H1 (cell line): ENCODE measurements at regions not wholly inside any gene's neighbourhood (a gene's known extent, or its start where the extent isn't known, plus 50 kb on each side); places are given as distances from the start of the nearest gene placed in this dataset.
A peak's percentile ranks its signal among the peaks of the same experiment; 100 is the strongest.

Experiments used
- CTCF ChIA-PET: fragments of 300-600 bp; sonication (Branson Sonifier 250); formaldehyde crosslinking; loops from one replicate; lab custom pipeline; 2021; ENCODE audit not compliant: partially characterized antibody; lab: Charles Lee
- POLR2A ChIA-PET: fragments of 300-600 bp; sonication (Branson Sonifier 250); formaldehyde crosslinking; loops from one replicate; lab custom pipeline; 2021; ENCODE audit warnings: inconsistent platforms; ENCODE audit not compliant: partially characterized antibody; lab: Charles Lee
- DNase-seq, 2 experiments: peaks; one replicate each; pipeline versions ENCODE4 v3.0.0 to v3.0.0-alpha.2; 2010 to 2022; ENCODE audit warnings: low spot score in 2 of 2, low read depth in 1 of 2, mixed read lengths in 1 of 2
- FAIRE-seq: peaks from 2 replicates; lab custom pipeline; 2011; peaks lifted over from hg19 to GRCh38; lab: Jason Lieb, UNC
- H2AFZ ChIP-seq: 2 replicates; pipeline ENCODE4 v1.8.1; 2012; ENCODE audit warnings: low read length, inconsistent platforms
- H2AK5ac ChIP-seq: 2 replicates; pipeline ENCODE4 v1.6.1; 2013; ENCODE audit warnings: low read depth, low read length
- H2BK120ac ChIP-seq: replicated peaks from 2 replicates; pipeline ENCODE3; 2013; ENCODE audit warnings: low read depth, low read length, inconsistent platforms
- H2BK12ac ChIP-seq: 2 replicates; pipeline ENCODE4 v1.6.1; 2013; ENCODE audit warnings: low read depth, low read length
- H2BK15ac ChIP-seq: 2 replicates; pipeline ENCODE4 v1.6.1; 2013; ENCODE audit warnings: low read length
- H2BK20ac ChIP-seq: 2 replicates; pipeline ENCODE4 v1.6.1; 2013; ENCODE audit warnings: low read length
- H2BK5ac ChIP-seq: 2 replicates; pipeline ENCODE4 v1.6.1; 2013; ENCODE audit warnings: low read depth, low read length
- H3K14ac ChIP-seq: 2 replicates; pipeline ENCODE4 v1.6.1; 2013; ENCODE audit warnings: inconsistent platforms; ENCODE audit not compliant: insufficient read length
- H3K18ac ChIP-seq: 2 replicates; pipeline ENCODE4 v1.6.1; 2013; ENCODE audit warnings: low read length; ENCODE audit errors: extremely low read depth
- H3K23ac ChIP-seq: 2 replicates; pipeline ENCODE4 v1.6.1; 2013; ENCODE audit warnings: inconsistent platforms; ENCODE audit not compliant: insufficient read length
- H3K23me2 ChIP-seq: 2 replicates; pipeline ENCODE4 v1.6.1; 2013; ENCODE audit warnings: low read depth, low read length
- H3K27ac ChIP-seq: 2 replicates; pipeline ENCODE4 v1.6.1; 2011; ENCODE audit warnings: low read depth, low read length, inconsistent platforms
- H3K27me3 ChIP-seq, 4 experiments: replicated peaks in 1 of 4; 1 replicate in 1 of 4; 2 replicates in 3 of 4; pipeline versions ENCODE4 v1.6.1 to v1.8.1; 2011 to 2013; ENCODE audit warnings: low read length in 3 of 4, mild to moderate bottlenecking in 3 of 4, inconsistent platforms in 2 of 4, mixed read lengths in 2 of 4, moderate library complexity in 1 of 4; ENCODE audit not compliant: control insufficient read depth in 3 of 4, insufficient read depth in 3 of 4; ENCODE audit errors: extremely low read depth in 1 of 4
- H3K36me3 ChIP-seq, 4 experiments: 2 replicates each; pipeline versions ENCODE4 v1.6.1 to v1.8.1; 2011 to 2013; ENCODE audit warnings: mild to moderate bottlenecking in 4 of 4, low read length in 3 of 4, moderate library complexity in 2 of 4, control low read depth in 1 of 4, inconsistent platforms in 1 of 4; ENCODE audit not compliant: insufficient read depth in 4 of 4, control insufficient read depth in 2 of 4
- H3K4ac ChIP-seq: replicated peaks from 2 replicates; pipeline ENCODE3; 2013; ENCODE audit warnings: low read length, low read depth, mixed read lengths, inconsistent platforms; ENCODE audit not compliant: insufficient read length
- H3K4me1 ChIP-seq, 4 experiments: replicated peaks in 1 of 4; 1 replicate in 1 of 4; 2 replicates in 3 of 4; pipeline versions ENCODE4 v1.6.1 to v1.8.1; 2011 to 2013; ENCODE audit warnings: low read length in 3 of 4, inconsistent platforms in 2 of 4, mixed read lengths in 1 of 4; ENCODE audit not compliant: insufficient read depth in 4 of 4, control insufficient read depth in 3 of 4
- H3K4me2 ChIP-seq, 2 experiments: 2 replicates each; pipeline versions ENCODE4 v1.6.1 to v1.8.1; 2011 to 2013; ENCODE audit warnings: low read depth in 2 of 2, low read length in 2 of 2, control low read depth in 1 of 2, inconsistent platforms in 1 of 2, mild to moderate bottlenecking in 1 of 2; ENCODE audit not compliant: insufficient read depth in 1 of 2
- H3K4me3 ChIP-seq, 4 experiments: fragments of 200-600, 300-600 bp in 1 of 4; sonication (generic), shearing (Covaris generic), sonication (Bioruptor Twin) in 1 of 4; 2 replicates each; pipeline versions ENCODE4 v1.5.1 to v1.8.1; 2011 to 2016; ENCODE audit warnings: low read length in 4 of 4, low read depth in 3 of 4, control low read depth in 2 of 4, inconsistent platforms in 2 of 4, mild to moderate bottlenecking in 2 of 4, mixed read lengths in 1 of 4, moderate library complexity in 1 of 4; ENCODE audit not compliant: insufficient read depth in 2 of 4; ENCODE audit errors: extremely low read depth in 1 of 4
- H3K56ac ChIP-seq: replicated peaks from 2 replicates; pipeline ENCODE3; 2013; ENCODE audit warnings: low read depth, mild to moderate bottlenecking, mixed read lengths, low read length, inconsistent platforms; ENCODE audit not compliant: insufficient read length
- H3K79me1 ChIP-seq: 2 replicates; pipeline ENCODE4 v1.6.1; 2013; ENCODE audit warnings: low read depth, low read length, control low read depth
- H3K79me2 ChIP-seq, 2 experiments: 2 replicates each; pipeline versions ENCODE4 v1.6.1 to v1.8.1; 2012 to 2013; ENCODE audit warnings: low read length in 2 of 2, mild to moderate bottlenecking in 2 of 2, inconsistent platforms in 1 of 2; ENCODE audit not compliant: insufficient read depth in 2 of 2, control insufficient read depth in 1 of 2
- H3K9ac ChIP-seq, 4 experiments: replicated peaks in 1 of 4; 1 replicate in 1 of 4; 2 replicates in 3 of 4; pipeline versions ENCODE4 v1.6.1 to v1.8.1; 2011 to 2013; ENCODE audit warnings: low read depth in 3 of 4, low read length in 3 of 4, control low read depth in 2 of 4, mild to moderate bottlenecking in 2 of 4, moderate library complexity in 2 of 4, inconsistent platforms in 1 of 4; ENCODE audit errors: extremely low read depth in 1 of 4
- H3K9me3 ChIP-seq, 2 experiments: 2 replicates each; pipeline versions ENCODE4 v1.6.1 to v1.8.1; 2012 to 2013; ENCODE audit warnings: mild to moderate bottlenecking in 2 of 2, moderate library complexity in 2 of 2, control low read depth in 1 of 2, inconsistent platforms in 1 of 2, low read depth in 1 of 2, low read length in 1 of 2, mixed read lengths in 1 of 2; ENCODE audit not compliant: insufficient read depth in 2 of 2
- H4K20me1 ChIP-seq, 2 experiments: replicated peaks in 1 of 2; 2 replicates each; pipeline versions ENCODE3 to v1.8.1; 2011 to 2013; ENCODE audit warnings: inconsistent platforms in 2 of 2, low read length in 2 of 2, mild to moderate bottlenecking in 1 of 2; ENCODE audit not compliant: insufficient read depth in 2 of 2, control insufficient read depth in 1 of 2
- H4K5ac ChIP-seq: 2 replicates; pipeline ENCODE4 v1.6.1; 2013; ENCODE audit warnings: low read length, low read depth, mixed read lengths, inconsistent platforms; ENCODE audit not compliant: insufficient read length
- H4K8ac ChIP-seq: 2 replicates; pipeline ENCODE4 v1.8.0; 2013; ENCODE audit warnings: mild to moderate bottlenecking, moderate library complexity, low read length, inconsistent platforms; ENCODE audit not compliant: insufficient read depth; ENCODE audit errors: extremely low read depth
- H4K91ac ChIP-seq: replicated peaks from 2 replicates; pipeline ENCODE3; 2013; ENCODE audit warnings: low read length, mixed read lengths, inconsistent platforms; ENCODE audit not compliant: insufficient read length
- ATF2 ChIP-seq: IDR thresholded peaks from 2 replicates; pipeline ENCODE4 v1.6.1; 2012; ENCODE audit warnings: low read length, inconsistent platforms
- RAD21 ChIP-seq, 2 experiments: IDR thresholded peaks in 1 of 2; conservative IDR thresholded peaks in 1 of 2; 2 replicates each; pipeline ENCODE4 v1.6.1; 2011; ENCODE audit warnings: low read depth in 2 of 2, low read length in 2 of 2, improper control_type of control experiment in 1 of 2, inconsistent platforms in 1 of 2, mild to moderate bottlenecking in 1 of 2, moderate library complexity in 1 of 2
- TAF1 ChIP-seq: IDR thresholded peaks from 2 replicates; pipeline ENCODE4 v1.6.1; 2011; ENCODE audit warnings: mild to moderate bottlenecking, low read depth, low read length
- USF2 ChIP-seq: IDR thresholded peaks from 2 replicates; pipeline ENCODE4 v1.6.1; 2011; ENCODE audit warnings: low read length, improper control_type of control experiment
- ZNF274 ChIP-seq: IDR thresholded peaks from 2 replicates; pipeline ENCODE4 v1.7.0; 2012; ENCODE audit warnings: low read length, borderline replicate concordance; ENCODE audit errors: extremely low read depth
- WGBS, 2 experiments: shearing (Covaris generic) in 1 of 2; methylation state at CpG; one replicate each; pipeline versions ENCODE4 v1.1.6 to v1.1.7; 2013 to 2015; ENCODE audit warnings: low lambda C conversion rate in 2 of 2, mixed read lengths in 2 of 2, inconsistent platforms in 1 of 2, low coverage in 1 of 2, missing lambda C conversion rate in 1 of 2; ENCODE audit not compliant: insufficient replicate concordance in 2 of 2, insufficient coverage in 1 of 2, insufficient read length in 1 of 2; ENCODE audit errors: extremely low coverage in 1 of 2, missing lambda C conversion rate in 1 of 2; 5-methylcytosine and 5-hydroxymethylcytosine counted together

- no peaks in the 10 kb centered on the region for H4K20me1 ChIP-seq
- no peak overlapping the region for H3K56ac ChIP-seq
- H3K4ac ChIP-seq, result no peak overlapping the region
- 50% methylated on average over 1 of the region's 1 CpG; no CpG with 5 or more reads in 1 of the 2 experiments for WGBS, 2 experiments
- no peak overlapping the region for H3K4me3 ChIP-seq
- TF ChIP-seq RAD21 (IDR thresholded peaks at IDR 0.05 in 1 of 2, conservative IDR thresholded peaks at IDR 0.05 in 1 of 2; ENCODE audit: low read depth in 2 of 2, low read length in 2 of 2) (no peak), USF2 (peak; percentile 35; the same call in 1 of the 2 replicates), TAF1 (no peak), ATF2 (no peak), ZNF274 (no peak)
- H3K36me3 ChIP-seq, result no peaks in the 10 kb centered on the region
- peak overlapping the region; percentile 50; the same call in 1 of the 2 replicates for H2AFZ ChIP-seq
- H4K8ac ChIP-seq, result no peak overlapping the region
- no peak overlapping the region for H3K9ac ChIP-seq
- no peak overlapping the region for H3K4me2 ChIP-seq
- no peaks in the 10 kb centered on the region for H3K79me1 ChIP-seq
- H3K23ac ChIP-seq, result no peak overlapping the region
- no peak overlapping the region for H2BK20ac ChIP-seq
- POLR2A ChIA-PET, result no interaction called here
- DNase-seq (no peak), FAIRE-seq (no peak)
- no peaks in the 10 kb centered on the region for H3K27me3 ChIP-seq
- H3K14ac ChIP-seq, result no peak overlapping the region
- H4K91ac ChIP-seq, result no peak overlapping the region
- no peak overlapping the region for H3K18ac ChIP-seq
- no peaks in the 10 kb centered on the region for H3K79me2 ChIP-seq
- H2BK15ac ChIP-seq, result no peak overlapping the region
- no peaks in the 10 kb centered on the region for H3K9me3 ChIP-seq
- no peaks in the 10 kb centered on the region for H3K23me2 ChIP-seq
- H2AK5ac ChIP-seq, result no peak overlapping the region
- H2BK120ac ChIP-seq, result no peak overlapping the region
- H4K5ac ChIP-seq, result no peak overlapping the region
- CTCF ChIA-PET, result interaction anchor here (0.6 to 0.7 kb wide), 3 partner anchors 43 to 1150 kb away, joined by 3 to 4 read pairs (median 3); no protein-coding TSS in a partner anchor
- no peak overlapping the region for H3K27ac ChIP-seq
- H2BK12ac ChIP-seq, result no peak overlapping the region
- no peak overlapping the region for H2BK5ac ChIP-seq
- peaks cover 0 to 7% (median 3%) of the 10 kb centered on the region in 4 experiments; a peak in 4 of 7 replicates for H3K4me1 ChIP-seq
Measured at GRCh38 chr3:135807879-135808278, 157.6 kb upstream of the PPP2R3A start.
